Middle frontal gyrus (tissue), 1 donor: ENCODE measurements at regions not wholly inside any gene's neighbourhood (a gene's known extent, or its start where the extent isn't known, plus 50 kb on each side); places are given as distances from the start of the nearest gene placed in this dataset.

Experiments
- DNase-seq: peaks from one replicate; pipeline ENCODE4 v3.0.0-alpha.2; 2015; ENCODE audit warnings: low spot score; ENCODE audit errors: extremely low spot score

GRCh38 chr22:23414727-23415489, 165.2 kb downstream of the IGLL1 start:
- no peak for DNase-seq

- no peak for DNase-seq
These were observed 168.4 kb downstream of the IGLL1 start for GRCh38 chr22:23411739-23412138.

GRCh38 chr22:23410411-23410810, 169.7 kb downstream of the IGLL1 start:
- no peak for DNase-seq

GRCh38 chr22:23409976-23410375, 170.1 kb downstream of the IGLL1 start:
- DNase-seq: no peak

- DNase-seq: no peak
These were observed 171.8 kb downstream of the IGLL1 start for GRCh38 chr22:23408321-23408720.

- DNase-seq: no peak
These were observed 174.7 kb downstream of the IGLL1 start for GRCh38 chr22:23405366-23405851.

GRCh38 chr22:23404689-23405365, 175.3 kb downstream of the IGLL1 start:
- DNase-seq: no peak

- DNase-seq: no peak
These were observed 176.1 kb downstream of the IGLL1 start for GRCh38 chr22:23403720-23404688.

- no peak for DNase-seq
These were observed 176.9 kb downstream of the IGLL1 start for GRCh38 chr22:23403152-23403719.

GRCh38 chr22:23402275-23403151, 177.6 kb downstream of the IGLL1 start:
- no peak for DNase-seq

- no peak for DNase-seq
These were observed 178.2 kb downstream of the IGLL1 start for GRCh38 chr22:23401910-23402274.

GRCh38 chr22:23401111-23401909, 178.8 kb downstream of the IGLL1 start:
- DNase-seq: no peak

GRCh38 chr22:23400286-23400981, 179.7 kb downstream of the IGLL1 start:
- DNase-seq: no peak

GRCh38 chr22:23399367-23400285, 180.5 kb downstream of the IGLL1 start:
- DNase-seq: no peak

- no peak for DNase-seq
These were observed 181.3 kb downstream of the IGLL1 start for GRCh38 chr22:23398701-23399366.

- no peak for DNase-seq
These were observed 182.2 kb downstream of the IGLL1 start for GRCh38 chr22:23397613-23398567.
